ENCODE measurements at regions not wholly inside any gene's neighbourhood (a gene's known extent, or its start where the extent isn't known, plus 50 kb on each side); places are given as distances from the start of the nearest gene placed in this dataset.

DNA sequence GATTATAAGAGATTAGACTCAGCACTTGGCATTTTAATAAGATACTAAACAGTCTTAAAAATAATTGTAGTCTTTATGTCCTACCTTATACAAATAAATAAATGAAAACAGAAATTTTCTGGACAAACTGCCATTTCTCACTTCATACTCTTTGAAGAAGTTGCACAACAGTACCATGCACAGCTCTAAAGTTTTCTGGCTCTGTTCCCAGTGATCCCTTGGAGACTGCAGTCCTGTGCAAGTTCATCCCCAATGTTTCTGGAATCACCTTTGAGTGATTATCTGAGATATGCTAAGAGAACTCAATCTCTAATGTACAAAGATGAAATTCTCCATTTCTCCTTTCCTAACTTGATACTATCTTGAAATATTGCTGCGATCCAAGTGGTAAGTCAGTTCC lies 330.4 kb upstream of the EDIL3 start:
- no peaks in the 10 kb centered on the region for H3K79me2 ChIP-seq (replicated peaks; ENCODE audit: insufficient read depth, low read length)

DNA sequence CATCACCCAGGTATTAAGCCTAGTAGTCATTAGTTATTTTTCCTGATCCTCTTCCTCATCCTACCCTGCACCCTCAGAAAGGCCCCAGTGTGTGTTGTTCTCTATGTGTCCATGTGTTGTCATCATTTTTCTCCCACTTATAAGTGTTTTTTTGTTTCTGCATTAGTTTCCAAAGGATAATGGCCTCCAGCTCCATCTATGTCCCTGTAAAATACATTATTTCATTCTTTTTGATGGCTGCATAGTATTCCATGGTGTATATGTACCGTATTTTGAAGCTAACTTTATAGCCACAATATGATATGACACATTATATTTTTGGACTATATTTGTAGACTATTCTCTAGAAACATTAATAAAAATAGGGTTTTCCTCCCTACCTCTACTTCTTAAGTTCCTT lies 324.4 kb upstream of the EDIL3 start:
- no peak overlapping the region for H3K4me2 ChIP-seq (ENCODE audit: low read length)
- H3K36me3 ChIP-seq (ENCODE audit: insufficient read depth, low read length): no peaks in the 10 kb centered on the region
- no peak overlapping the region for H2AFZ ChIP-seq (ENCODE audit: low read depth, low read length)
- H3K4me3 ChIP-seq (ENCODE audit: low read length): no peak overlapping the region
- no peaks in the 10 kb centered on the region for H3K9me2 ChIP-seq (ENCODE audit: insufficient read depth, low read length)
- no peaks in the 10 kb centered on the region for H3K27me3 ChIP-seq (ENCODE audit: insufficient read depth, low read depth, low read length)
- no peak overlapping the region for H3K27ac ChIP-seq (ENCODE audit: low read length)
- no peaks in the 10 kb centered on the region for H3F3A ChIP-seq (ENCODE audit: insufficient read depth, low read length, poor library complexity, severe bottlenecking)
- H3K79me2 ChIP-seq (replicated peaks; ENCODE audit: insufficient read depth, low read length): no peaks in the 10 kb centered on the region
- TF ChIP-seq TAF1 (IDR thresholded peaks at IDR 0.05; ENCODE audit: low read depth) (no peak), MXI1 (conservative IDR thresholded peaks at IDR 0.05; ENCODE audit: poor library complexity, severe bottlenecking) (no peak), RAD21 (conservative IDR thresholded peaks at IDR 0.05) (no peak), EP300 (conservative IDR thresholded peaks at IDR 0.05; ENCODE audit: poor library complexity, severe bottlenecking) (no peak), EZH2 (IDR thresholded peaks at IDR 0.05; ENCODE audit: borderline replicate concordance, insufficient read depth, low read length, poor library complexity, severe bottlenecking) (no peak), SMC3 (conservative IDR thresholded peaks at IDR 0.05; ENCODE audit: poor library complexity) (no peak), POLR2AphosphoS5 (IDR thresholded peaks at IDR 0.05) (no peak)
- TF ChIP-seq, protein P1, sequence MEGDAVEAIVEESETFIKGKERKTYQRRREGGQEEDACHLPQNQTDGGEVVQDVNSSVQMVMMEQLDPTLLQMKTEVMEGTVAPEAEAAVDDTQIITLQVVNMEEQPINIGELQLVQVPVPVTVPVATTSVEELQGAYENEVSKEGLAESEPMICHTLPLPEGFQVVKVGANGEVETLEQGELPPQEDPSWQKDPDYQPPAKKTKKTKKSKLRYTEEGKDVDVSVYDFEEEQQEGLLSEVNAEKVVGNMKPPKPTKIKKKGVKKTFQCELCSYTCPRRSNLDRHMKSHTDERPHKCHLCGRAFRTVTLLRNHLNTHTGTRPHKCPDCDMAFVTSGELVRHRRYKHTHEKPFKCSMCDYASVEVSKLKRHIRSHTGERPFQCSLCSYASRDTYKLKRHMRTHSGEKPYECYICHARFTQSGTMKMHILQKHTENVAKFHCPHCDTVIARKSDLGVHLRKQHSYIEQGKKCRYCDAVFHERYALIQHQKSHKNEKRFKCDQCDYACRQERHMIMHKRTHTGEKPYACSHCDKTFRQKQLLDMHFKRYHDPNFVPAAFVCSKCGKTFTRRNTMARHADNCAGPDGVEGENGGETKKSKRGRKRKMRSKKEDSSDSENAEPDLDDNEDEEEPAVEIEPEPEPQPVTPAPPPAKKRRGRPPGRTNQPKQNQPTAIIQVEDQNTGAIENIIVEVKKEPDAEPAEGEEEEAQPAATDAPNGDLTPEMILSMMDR (IDR thresholded peaks at IDR 0.05; ENCODE audit: poor library complexity, severe bottlenecking): no peak
- TF ChIP-seq, protein P2, sequence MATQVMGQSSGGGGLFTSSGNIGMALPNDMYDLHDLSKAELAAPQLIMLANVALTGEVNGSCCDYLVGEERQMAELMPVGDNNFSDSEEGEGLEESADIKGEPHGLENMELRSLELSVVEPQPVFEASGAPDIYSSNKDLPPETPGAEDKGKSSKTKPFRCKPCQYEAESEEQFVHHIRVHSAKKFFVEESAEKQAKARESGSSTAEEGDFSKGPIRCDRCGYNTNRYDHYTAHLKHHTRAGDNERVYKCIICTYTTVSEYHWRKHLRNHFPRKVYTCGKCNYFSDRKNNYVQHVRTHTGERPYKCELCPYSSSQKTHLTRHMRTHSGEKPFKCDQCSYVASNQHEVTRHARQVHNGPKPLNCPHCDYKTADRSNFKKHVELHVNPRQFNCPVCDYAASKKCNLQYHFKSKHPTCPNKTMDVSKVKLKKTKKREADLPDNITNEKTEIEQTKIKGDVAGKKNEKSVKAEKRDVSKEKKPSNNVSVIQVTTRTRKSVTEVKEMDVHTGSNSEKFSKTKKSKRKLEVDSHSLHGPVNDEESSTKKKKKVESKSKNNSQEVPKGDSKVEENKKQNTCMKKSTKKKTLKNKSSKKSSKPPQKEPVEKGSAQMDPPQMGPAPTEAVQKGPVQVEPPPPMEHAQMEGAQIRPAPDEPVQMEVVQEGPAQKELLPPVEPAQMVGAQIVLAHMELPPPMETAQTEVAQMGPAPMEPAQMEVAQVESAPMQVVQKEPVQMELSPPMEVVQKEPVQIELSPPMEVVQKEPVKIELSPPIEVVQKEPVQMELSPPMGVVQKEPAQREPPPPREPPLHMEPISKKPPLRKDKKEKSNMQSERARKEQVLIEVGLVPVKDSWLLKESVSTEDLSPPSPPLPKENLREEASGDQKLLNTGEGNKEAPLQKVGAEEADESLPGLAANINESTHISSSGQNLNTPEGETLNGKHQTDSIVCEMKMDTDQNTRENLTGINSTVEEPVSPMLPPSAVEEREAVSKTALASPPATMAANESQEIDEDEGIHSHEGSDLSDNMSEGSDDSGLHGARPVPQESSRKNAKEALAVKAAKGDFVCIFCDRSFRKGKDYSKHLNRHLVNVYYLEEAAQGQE (IDR thresholded peaks at IDR 0.05; ENCODE audit: borderline replicate concordance): no peak
- no peaks in the 10 kb centered on the region for H4K20me1 ChIP-seq (ENCODE audit: insufficient read depth)
- H3K9ac ChIP-seq (ENCODE audit: low read length): no peak overlapping the region
- H3K9me3 ChIP-seq (ENCODE audit: low read length): no peaks in the 10 kb centered on the region

More for the DNA sequence above, 330.4 kb upstream of the EDIL3 start:
- H3K27ac ChIP-seq (ENCODE audit: low read length): no peak overlapping the region
- H3K4me2 ChIP-seq (ENCODE audit: low read length): no peak overlapping the region
- H3K4me3 ChIP-seq (ENCODE audit: low read length): no peak overlapping the region
- H3K27me3 ChIP-seq (ENCODE audit: insufficient read depth, low read depth, low read length): no peaks in the 10 kb centered on the region
- no peak overlapping the region for H2AFZ ChIP-seq (ENCODE audit: low read depth, low read length)
- H4K20me1 ChIP-seq (ENCODE audit: insufficient read depth): no peaks in the 10 kb centered on the region
- H3K36me3 ChIP-seq (ENCODE audit: insufficient read depth, low read length): no peaks in the 10 kb centered on the region
- no peak overlapping the region for H3K9ac ChIP-seq (ENCODE audit: low read length)
- no peaks in the 10 kb centered on the region for H3K9me2 ChIP-seq (ENCODE audit: insufficient read depth, low read length)
- H3K9me3 ChIP-seq (ENCODE audit: low read length): no peaks in the 10 kb centered on the region
- TF ChIP-seq EP300 (conservative IDR thresholded peaks at IDR 0.05; ENCODE audit: poor library complexity, severe bottlenecking) (no peak), MXI1 (conservative IDR thresholded peaks at IDR 0.05; ENCODE audit: poor library complexity, severe bottlenecking) (no peak), SMC3 (conservative IDR thresholded peaks at IDR 0.05; ENCODE audit: poor library complexity) (no peak), POLR2AphosphoS5 (IDR thresholded peaks at IDR 0.05) (no peak), RAD21 (conservative IDR thresholded peaks at IDR 0.05) (no peak), TAF1 (IDR thresholded peaks at IDR 0.05; ENCODE audit: low read depth) (no peak), EZH2 (IDR thresholded peaks at IDR 0.05; ENCODE audit: borderline replicate concordance, insufficient read depth, low read length, poor library complexity, severe bottlenecking) (no peak)
- TF ChIP-seq, protein P1 (IDR thresholded peaks at IDR 0.05; ENCODE audit: poor library complexity, severe bottlenecking): no peak
- TF ChIP-seq, protein P2 (IDR thresholded peaks at IDR 0.05; ENCODE audit: borderline replicate concordance): no peak
- H3F3A ChIP-seq (ENCODE audit: insufficient read depth, low read length, poor library complexity, severe bottlenecking): no peaks in the 10 kb centered on the region

Data from neural cell (in vitro differentiated cells).